Endodermal cell (in vitro differentiated cells): ENCODE measurements at regions not wholly inside any gene's neighbourhood (a gene's known extent, or its start where the extent isn't known, plus 50 kb on each side); places are given as distances from the start of the nearest gene placed in this dataset.

Source experiments
- DNase-seq: peaks from one replicate; pipeline ENCODE4 v3.0.0-alpha.2; 2017
- H3K27ac ChIP-seq: 2 replicates; pipeline ENCODE4 v1.5.1; 2013; ENCODE audit warnings: mild to moderate bottlenecking, low read depth, low read length, moderate library complexity
- H3K27me3 ChIP-seq: 2 replicates; pipeline ENCODE4 v1.6.1; 2013; ENCODE audit warnings: mild to moderate bottlenecking, low read length, moderate library complexity; ENCODE audit not compliant: insufficient read depth, control insufficient read depth, poor library complexity, severe bottlenecking
- H3K36me3 ChIP-seq: 2 replicates; pipeline ENCODE4 v1.7.0; 2013; ENCODE audit warnings: mild to moderate bottlenecking, low read length, moderate library complexity; ENCODE audit not compliant: control insufficient read depth, insufficient read depth
- H3K4me1 ChIP-seq: one replicate; pipeline ENCODE4 v1.7.0; 2013; ENCODE audit warnings: low read length; ENCODE audit not compliant: control insufficient read depth, insufficient read depth
- H3K4me3 ChIP-seq: 2 replicates; pipeline ENCODE4 v1.5.1; 2013; ENCODE audit warnings: mild to moderate bottlenecking, low read length, moderate library complexity
- H3K9ac ChIP-seq: 2 replicates; pipeline ENCODE4 v1.6.1; 2013; ENCODE audit warnings: mild to moderate bottlenecking, low read length, moderate library complexity; ENCODE audit not compliant: poor library complexity, severe bottlenecking; ENCODE audit errors: extremely low read depth
- H3K9me3 ChIP-seq: 2 replicates; pipeline ENCODE4 v1.6.1; 2013; ENCODE audit warnings: mild to moderate bottlenecking, low read length, moderate library complexity; ENCODE audit not compliant: control insufficient read depth
- H3K27ac Mint-ChIP-seq: 2 replicates; pipeline ENCODE4 v1.8.0; 2020; ENCODE audit warnings: mixed read lengths
- H3K27me3 Mint-ChIP-seq: 2 replicates; pipeline ENCODE4 v1.8.0; 2021; ENCODE audit warnings: mild to moderate bottlenecking, mixed read lengths; ENCODE audit not compliant: insufficient read depth
- H3K36me3 Mint-ChIP-seq: 2 replicates; pipeline ENCODE4 v1.8.0; 2020; ENCODE audit warnings: low read depth, mixed read lengths
- H3K4me1 Mint-ChIP-seq: 2 replicates; pipeline ENCODE4 v1.8.0; 2020; ENCODE audit warnings: mixed read lengths
- H3K4me3 Mint-ChIP-seq: 2 replicates; pipeline ENCODE4 v1.8.0; 2020; ENCODE audit warnings: mild to moderate bottlenecking, moderate library complexity, mixed read lengths
- H3K9me3 Mint-ChIP-seq: 2 replicates; pipeline ENCODE4 v1.8.0; 2020; ENCODE audit warnings: mild to moderate bottlenecking, mixed read lengths
- CTCF ChIP-seq: fragments of 200-600 bp; sonication (generic); conservative IDR thresholded peaks from 2 replicates; pipeline ENCODE4 v1.5.0; 2021; ENCODE audit warnings: antibody characterized with exemption, mild to moderate bottlenecking
- WGBS, 2 experiments: methylation state at CpG; one replicate each; pipeline versions ENCODE4 v1.1.5 to v1.1.7; 2013; ENCODE audit warnings: missing lambda C conversion rate in 2 of 2, mixed read lengths in 1 of 2; ENCODE audit not compliant: insufficient coverage in 1 of 2, insufficient read length in 1 of 2; 5-methylcytosine and 5-hydroxymethylcytosine counted together

GRCh38 chr6:27061235-27061993 is 186.1 kb upstream of the PRSS16 start:
- Mint-ChIP-seq H3K4me3 (no peak overlapping the region), H3K36me3 (no peaks in the 10 kb centered on the region), H3K27me3 (no peaks in the 10 kb centered on the region), H3K9me3 (no peaks in the 10 kb centered on the region), H3K27ac (no peak overlapping the region), H3K4me1 (peaks cover 14% of the 10 kb centered on the region)
- no peaks in the 10 kb centered on the region for H3K27me3 ChIP-seq
- H3K27ac ChIP-seq, result no peak overlapping the region
- no peaks in the 10 kb centered on the region for H3K9me3 ChIP-seq
- no peaks in the 10 kb centered on the region for H3K36me3 ChIP-seq
- H3K9ac ChIP-seq, result no peak overlapping the region
- H3K4me3 ChIP-seq, result no peak overlapping the region
- TF ChIP-seq CTCF, result no peak
- 96 to 100% methylated on average over 1 to 3 of the region's 3 CpGs for WGBS, 2 experiments
- DNase-seq, result no peak
- H3K4me1 ChIP-seq, result no peaks in the 10 kb centered on the region

GRCh38 chr6:27062755-27063154 is 184.7 kb upstream of the PRSS16 start:
- Mint-ChIP-seq H3K36me3 (no peaks in the 10 kb centered on the region), H3K27ac (no peak overlapping the region)

GRCh38 chr6:27065183-27065582 is 182.3 kb upstream of the PRSS16 start:
- H3K9ac ChIP-seq, result no peak overlapping the region
- no peak overlapping the region for H3K27ac Mint-ChIP-seq
- H3K4me1 ChIP-seq, result no peaks in the 10 kb centered on the region
- H3K9me3 Mint-ChIP-seq, result no peaks in the 10 kb centered on the region
- H3K36me3 Mint-ChIP-seq, result no peaks in the 10 kb centered on the region
- H3K27me3 ChIP-seq, result no peaks in the 10 kb centered on the region
- H3K4me3 ChIP-seq, result no peak overlapping the region
- no peak overlapping the region for H3K4me3 Mint-ChIP-seq
- H3K27me3 Mint-ChIP-seq, result no peaks in the 10 kb centered on the region
- peaks cover 25% of the 10 kb centered on the region for H3K4me1 Mint-ChIP-seq
- no peak overlapping the region for H3K27ac ChIP-seq
- no peaks in the 10 kb centered on the region for H3K36me3 ChIP-seq
- no peak for DNase-seq
- TF ChIP-seq CTCF, result no peak
- 89 to 94% methylated on average over 3 of the region's 3 CpGs for WGBS, 2 experiments
- no peaks in the 10 kb centered on the region for H3K9me3 ChIP-seq

More at GRCh38 chr6:27062755-27063154, 184.7 kb upstream of the PRSS16 start:
- Histone ChIP-seq H3K9me3 (no peaks in the 10 kb centered on the region), H3K9ac (no peak overlapping the region), H3K27me3 (no peaks in the 10 kb centered on the region), H3K36me3 (no peaks in the 10 kb centered on the region), H3K4me1 (no peaks in the 10 kb centered on the region), H3K4me3 (no peak overlapping the region), H3K27ac (no peak overlapping the region)
- Mint-ChIP-seq H3K9me3 (no peaks in the 10 kb centered on the region), H3K4me1 (peaks cover 20% of the 10 kb centered on the region), H3K27me3 (no peaks in the 10 kb centered on the region), H3K4me3 (no peak overlapping the region)
- no peak for TF ChIP-seq CTCF
- DNase-seq, result no peak
